ENCODE measurements at regions not wholly inside any gene's neighbourhood (a gene's known extent, or its start where the extent isn't known, plus 50 kb on each side); places are given as distances from the start of the nearest gene placed in this dataset.
"Not testable (repeated sequence)": the region's sequence is repeated elsewhere in the genome, so short reads cannot be mapped to it uniquely, and the experiment has no call there.

- no peak for DNase-seq
Observed at GRCh38 chr1:222953585-222953984, 138.7 kb downstream of the DISP1 start.

- DNase-seq, result no peak
Observed at GRCh38 chr1:222955964-222956363, 141.1 kb downstream of the DISP1 start.

- no peak for DNase-seq
Observed at GRCh38 chr1:222956601-222957000, 141.8 kb downstream of the DISP1 start.

GRCh38 chr1:222967466-222968240 is 152.8 kb downstream of the DISP1 start:
- no peak for DNase-seq

GRCh38 chr1:222970040-222970439 is 155.2 kb downstream of the DISP1 start:
- no peak for DNase-seq

GRCh38 chr1:222970711-222971110 is 155.9 kb downstream of the DISP1 start:
- DNase-seq, result no peak

GRCh38 chr1:222971146-222971545 is 156.3 kb downstream of the DISP1 start:
- DNase-seq, result no peak

GRCh38 chr1:222973561-222973960 is 158.7 kb downstream of the DISP1 start:
- no peak for DNase-seq

GRCh38 chr1:222974496-222974895 is 159.7 kb downstream of the DISP1 start:
- DNase-seq, result no peak

- DNase-seq, result no peak
Observed at GRCh38 chr1:222975472-222976122, 160.8 kb downstream of the DISP1 start.

- DNase-seq, result no peak
Observed at GRCh38 chr1:222976453-222976852, 161.6 kb downstream of the DISP1 start.

- not testable (repeated sequence) for DNase-seq
Observed at GRCh38 chr1:222977294-222977693, 162.5 kb downstream of the DISP1 start.

GRCh38 chr1:222979561-222979960 is 163.5 kb downstream of the TLR5 start:
- no peak for DNase-seq

- no peak for DNase-seq
Observed at GRCh38 chr1:222987674-222988076, 155.4 kb downstream of the TLR5 start.

- DNase-seq, result no peak
Observed at GRCh38 chr1:222989443-222989842, 153.6 kb downstream of the TLR5 start.

GRCh38 chr1:222991177-222991576 is 151.9 kb downstream of the TLR5 start:
- DNase-seq, result no peak

- DNase-seq, result no peak
Observed at GRCh38 chr1:222991908-222992307, 151.1 kb downstream of the TLR5 start.

GRCh38 chr1:222994511-222995235 is 148.4 kb downstream of the TLR5 start:
- DNase-seq, result no peak

GRCh38 chr1:222995236-222995580 is 147.8 kb downstream of the TLR5 start:
- no peak for DNase-seq

- DNase-seq, result no peak
Observed at GRCh38 chr1:222995620-222996309, 147.3 kb downstream of the TLR5 start.

GRCh38 chr1:222996310-222996975 is 146.6 kb downstream of the TLR5 start:
- DNase-seq, result no peak

GRCh38 chr1:223000632-223001031 is 142.4 kb downstream of the TLR5 start:
- DNase-seq, result no peak

All from DMS 273 treated with DMSO at 0.1 percent for 48 hours (cell line).